IMR-90 (cell line): ENCODE measurements at regions not wholly inside any gene's neighbourhood (a gene's known extent, or its start where the extent isn't known, plus 50 kb on each side); places are given as distances from the start of the nearest gene placed in this dataset.

Experiments
- BHLHE40 ChIP-seq: fragments of 150-350 bp; IDR thresholded peaks from 2 replicates; pipeline ENCODE4 v1.6.1; 2016; ENCODE audit warnings: mild to moderate bottlenecking, low read depth, low read length
- CEBPB ChIP-seq: IDR thresholded peaks from 2 replicates; pipeline ENCODE4 v1.6.1; 2012; ENCODE audit warnings: low read depth, low read length, improper control_type of control experiment
- CHD1 ChIP-seq: IDR thresholded peaks from 2 replicates; pipeline ENCODE4 v1.6.1; 2012; ENCODE audit warnings: low read depth, low read length, improper control_type of control experiment
- CTCF ChIP-seq: conservative IDR thresholded peaks from 2 replicates; pipeline ENCODE4 v1.5.1; 2012; ENCODE audit warnings: mild to moderate bottlenecking, low read depth, low read length, improper control_type of control experiment
- FOS ChIP-seq: fragments of 150-350 bp; IDR thresholded peaks from 2 replicates; pipeline ENCODE4 v1.6.1; 2016; ENCODE audit warnings: low read depth, low read length
- MAZ ChIP-seq: IDR thresholded peaks from 2 replicates; pipeline ENCODE4 v1.6.1; 2012; ENCODE audit warnings: low read depth, mild to moderate bottlenecking, low read length, improper control_type of control experiment, moderate library complexity, borderline replicate concordance
- NFE2L2 ChIP-seq: fragments of 150-350 bp; IDR thresholded peaks from 2 replicates; pipeline ENCODE4 v1.6.1; 2016; ENCODE audit warnings: low read depth, mild to moderate bottlenecking, low read length
- POLR2A ChIP-seq: IDR thresholded peaks from 2 replicates; pipeline ENCODE4 v1.6.1; 2012; ENCODE audit warnings: mild to moderate bottlenecking, low read depth, low read length
- RAD21 ChIP-seq: IDR thresholded peaks from 2 replicates; pipeline ENCODE4 v1.6.1; 2012; ENCODE audit warnings: low read length, improper control_type of control experiment
- RCOR1 ChIP-seq: IDR thresholded peaks from 2 replicates; pipeline ENCODE4 v1.6.1; 2012; ENCODE audit warnings: mild to moderate bottlenecking, low read length, improper control_type of control experiment; ENCODE audit not compliant: insufficient replicate concordance
- RFX5 ChIP-seq: IDR thresholded peaks from 2 replicates; pipeline ENCODE4 v1.8.0; 2012; ENCODE audit warnings: low read depth, mild to moderate bottlenecking, low read length, moderate library complexity
- SMC3 ChIP-seq: fragments of 150-350 bp; IDR thresholded peaks from 2 replicates; pipeline ENCODE4 v1.6.1; 2016; ENCODE audit warnings: low read depth, mild to moderate bottlenecking, antibody characterized with exemption, low read length, moderate library complexity
- TF ChIP-seq, protein P1 (sequence below): fragments of 150-350 bp; IDR thresholded peaks from 2 replicates; pipeline ENCODE4 v1.6.1; 2017; ENCODE audit warnings: mild to moderate bottlenecking, antibody characterized with exemption, low read length, low read depth

GRCh38 chr14:83867566-83868225, 1662.2 kb upstream of the FLRT2 start:
- TF ChIP-seq CTCF (no peak), MAZ (no peak), SMC3 (no peak), POLR2A (no peak), CHD1 (no peak), RAD21 (no peak), CEBPB (no peak), NFE2L2 (no peak), BHLHE40 (no peak), RFX5 (no peak), FOS (no peak), RCOR1 (no peak)
- TF ChIP-seq, protein P1, sequence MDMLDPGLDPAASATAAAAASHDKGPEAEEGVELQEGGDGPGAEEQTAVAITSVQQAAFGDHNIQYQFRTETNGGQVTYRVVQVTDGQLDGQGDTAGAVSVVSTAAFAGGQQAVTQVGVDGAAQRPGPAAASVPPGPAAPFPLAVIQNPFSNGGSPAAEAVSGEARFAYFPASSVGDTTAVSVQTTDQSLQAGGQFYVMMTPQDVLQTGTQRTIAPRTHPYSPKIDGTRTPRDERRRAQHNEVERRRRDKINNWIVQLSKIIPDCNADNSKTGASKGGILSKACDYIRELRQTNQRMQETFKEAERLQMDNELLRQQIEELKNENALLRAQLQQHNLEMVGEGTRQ = no peak
